HG03457 (cell line): ENCODE measurements at regions not wholly inside any gene's neighbourhood (a gene's known extent, or its start where the extent isn't known, plus 50 kb on each side); places are given as distances from the start of the nearest gene placed in this dataset.
"Not testable (repeated sequence)": the region's sequence is repeated elsewhere in the genome, so short reads cannot be mapped to it uniquely, and the experiment has no call there.

Source experiments
- ATAC-seq: cut with Tn5 transposase; IDR thresholded peaks from one replicate; pipeline ENCODE4 v1.9.1; 2021; ENCODE audit warnings: moderate number of reproducible peaks; ENCODE audit not compliant: unreplicated experiment

DNA sequence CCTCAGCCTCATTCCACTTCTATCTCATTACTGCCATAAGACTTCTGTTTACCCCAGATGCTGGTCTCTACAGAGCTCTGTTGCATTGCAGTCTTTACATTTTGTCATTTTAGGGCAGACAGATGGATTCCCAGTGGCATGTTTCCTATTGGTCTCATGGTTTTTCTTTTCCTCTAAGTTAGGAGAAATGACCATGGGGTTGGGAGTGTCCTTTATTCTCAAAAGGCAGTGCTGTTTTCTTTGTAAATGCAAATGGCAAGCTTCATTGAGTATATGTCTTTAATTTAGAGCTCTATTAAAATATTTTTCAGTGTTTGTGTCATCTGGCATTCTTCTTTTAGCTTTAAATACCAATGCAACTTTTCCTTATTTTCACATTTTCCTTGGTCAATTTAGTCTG is 57.0 kb downstream of the MSTN start:
- ATAC-seq, result no peak

DNA sequence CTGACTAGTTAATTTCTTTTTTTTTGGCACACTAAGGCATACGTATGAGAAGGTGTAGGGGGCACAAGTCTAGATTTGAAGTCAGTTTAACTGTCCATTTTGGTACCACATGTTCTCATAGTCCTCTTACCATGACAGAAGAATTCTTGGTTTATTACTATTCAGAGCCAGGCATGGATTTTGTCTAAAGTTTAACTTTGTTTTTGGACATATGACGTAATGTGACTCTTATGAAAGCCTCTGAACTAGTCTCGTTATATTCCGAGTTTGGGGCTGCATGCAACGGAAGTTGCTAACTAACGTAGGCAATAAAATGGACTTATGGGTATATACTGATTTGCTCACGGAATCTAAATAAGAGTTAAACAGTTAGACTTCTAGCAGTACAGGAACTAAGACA is 62.9 kb downstream of the MSTN start:
- no peak for ATAC-seq

DNA sequence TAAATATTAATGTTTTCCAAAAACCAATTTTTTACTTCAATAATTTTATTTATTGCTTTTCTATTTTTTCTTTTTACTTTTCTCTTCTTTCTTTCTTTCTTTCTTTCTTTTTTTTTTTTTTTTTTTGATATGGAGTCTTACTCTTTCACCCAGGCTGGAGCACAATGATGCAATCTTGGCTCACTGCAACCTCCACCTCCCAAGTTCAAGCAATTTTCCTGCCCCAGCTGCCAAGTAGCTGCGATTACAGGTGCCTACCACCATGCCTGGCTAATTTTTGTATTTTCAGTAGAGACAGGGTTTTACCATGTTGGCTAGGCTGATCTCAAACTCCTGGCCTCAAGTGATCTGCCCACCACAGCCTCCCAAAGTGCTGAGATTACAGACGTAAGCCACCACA is 63.9 kb downstream of the MSTN start:
- ATAC-seq, result not testable (repeated sequence)

DNA sequence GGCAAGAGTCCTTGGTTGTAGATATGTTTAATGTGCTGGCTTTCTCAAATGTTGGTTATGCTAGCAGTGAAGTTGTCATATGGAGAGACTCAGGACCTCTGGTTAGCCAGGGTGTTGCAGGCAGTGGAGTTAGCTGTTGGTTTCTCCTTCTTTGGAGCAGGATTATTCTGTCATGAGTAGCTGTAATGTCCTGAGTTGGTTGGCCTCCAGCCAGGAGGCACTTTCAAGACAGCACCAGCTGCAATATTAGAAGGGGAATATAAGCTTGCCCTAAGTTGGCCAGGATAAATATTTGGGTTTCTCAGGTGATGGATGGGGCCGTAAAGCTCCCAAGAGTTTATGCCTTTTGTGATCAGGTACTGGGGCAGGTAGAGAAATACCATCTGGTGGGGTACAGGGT is 65.5 kb downstream of the MSTN start:
- no peak for ATAC-seq

DNA sequence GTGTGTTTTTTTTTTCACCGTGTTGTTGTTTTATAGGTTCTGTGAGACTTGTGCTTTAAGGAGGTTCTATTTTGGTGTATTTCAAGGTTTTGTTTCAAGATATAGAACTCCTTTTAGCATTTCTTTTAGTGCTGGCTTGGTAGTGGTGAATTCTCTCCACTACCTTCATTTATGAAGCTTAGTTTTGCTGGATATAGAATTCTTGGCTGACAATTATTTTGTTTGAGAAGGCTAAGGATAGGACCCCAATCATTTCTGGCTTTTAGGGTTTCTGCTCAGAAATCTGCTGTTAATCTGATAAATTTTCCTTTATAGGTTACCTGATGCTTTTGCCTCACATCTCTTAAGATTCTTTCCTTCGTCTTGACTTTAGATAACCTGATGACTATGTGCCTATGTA is 66.8 kb downstream of the MSTN start:
- no peak for ATAC-seq

DNA sequence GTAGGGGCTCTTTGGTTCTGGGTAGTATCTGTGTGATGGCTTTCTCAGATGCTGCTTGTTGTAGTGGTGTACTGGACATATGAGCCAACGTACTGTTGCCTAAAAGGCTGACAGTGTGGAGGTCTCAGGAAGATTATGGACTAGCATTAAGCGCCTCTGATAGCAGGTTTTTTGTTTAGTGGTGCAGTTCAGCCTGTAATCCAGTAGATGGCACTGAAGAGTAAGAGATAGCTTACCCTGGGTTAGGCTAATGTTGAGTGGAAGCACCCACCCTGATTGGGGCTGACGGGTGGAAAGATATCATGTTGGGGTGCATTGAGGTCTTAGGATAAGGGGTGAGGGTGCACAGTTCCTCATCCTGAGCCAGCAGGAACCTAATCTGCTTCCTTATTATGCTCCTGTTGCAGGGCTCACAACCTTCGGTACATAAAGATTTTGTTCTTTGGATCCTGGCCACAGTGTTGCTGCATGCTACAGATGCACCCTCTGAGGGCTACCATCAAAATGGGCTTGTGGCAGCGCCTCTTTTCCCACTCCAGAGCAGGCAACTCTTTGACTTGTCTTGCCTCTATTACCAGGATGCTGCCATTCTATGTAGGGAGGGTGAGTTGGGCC is 79.6 kb downstream of the MSTN start:
- no peak for ATAC-seq

DNA sequence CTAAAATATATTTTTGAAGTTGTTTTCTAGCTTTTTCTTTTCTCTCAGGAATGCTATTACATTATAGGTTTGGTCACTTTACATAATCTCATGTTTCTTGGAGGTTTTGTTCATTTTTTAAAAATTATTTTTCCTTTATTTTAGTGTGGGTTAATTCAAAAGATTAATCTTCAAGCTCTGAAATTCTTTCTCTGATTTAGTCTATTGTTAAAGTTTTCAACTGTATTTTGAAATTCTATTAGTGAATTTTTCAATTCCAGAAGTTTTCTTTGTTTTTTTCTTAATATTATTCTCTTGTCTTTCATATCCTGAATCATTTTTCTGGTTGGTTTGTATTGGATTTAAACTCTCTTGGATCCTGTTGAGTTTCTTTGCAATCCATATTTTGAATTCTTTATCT is 80.4 kb downstream of the MSTN start:
- no peak for ATAC-seq

DNA sequence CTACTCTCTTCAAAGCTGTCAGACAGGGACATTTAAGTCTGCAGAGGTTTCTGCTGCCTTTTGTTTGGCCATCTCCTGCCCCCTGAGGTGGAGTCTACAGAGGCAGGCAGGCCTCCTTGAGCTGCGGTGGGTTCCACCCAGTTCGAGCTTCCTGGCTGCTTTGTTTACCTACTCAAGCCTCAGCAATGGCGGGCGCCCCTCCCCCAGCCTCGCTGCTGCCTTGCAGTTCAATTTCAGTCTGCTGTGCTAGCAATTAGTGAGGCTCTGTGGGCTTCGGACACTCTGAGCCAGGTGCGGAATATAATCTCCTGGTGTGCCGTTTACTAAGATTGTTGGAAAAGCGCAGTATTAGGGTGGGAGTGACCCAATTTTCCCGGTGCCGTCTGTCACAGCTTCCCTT is 86.0 kb downstream of the MSTN start:
- not testable (repeated sequence) for ATAC-seq

DNA sequence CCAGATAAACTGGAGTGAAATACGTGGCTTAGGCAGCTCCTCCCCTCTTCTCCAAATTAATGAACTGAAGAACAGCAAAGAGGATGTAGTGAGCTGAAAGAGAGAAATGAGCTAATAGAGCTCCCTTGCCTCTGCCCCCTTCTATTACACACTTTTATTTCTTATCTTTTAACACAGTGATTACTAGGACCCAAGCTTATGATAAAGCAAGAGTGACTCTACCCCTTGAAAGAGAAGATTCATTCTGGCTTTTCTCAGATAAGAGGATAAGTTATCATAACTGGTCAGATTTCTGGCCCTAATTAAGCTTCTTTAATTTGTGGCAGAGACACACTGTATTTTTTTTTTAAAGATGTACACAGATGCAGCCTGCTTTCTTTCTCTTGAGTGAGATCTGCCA is 102.2 kb downstream of the MSTN start:
- no peak for ATAC-seq

DNA sequence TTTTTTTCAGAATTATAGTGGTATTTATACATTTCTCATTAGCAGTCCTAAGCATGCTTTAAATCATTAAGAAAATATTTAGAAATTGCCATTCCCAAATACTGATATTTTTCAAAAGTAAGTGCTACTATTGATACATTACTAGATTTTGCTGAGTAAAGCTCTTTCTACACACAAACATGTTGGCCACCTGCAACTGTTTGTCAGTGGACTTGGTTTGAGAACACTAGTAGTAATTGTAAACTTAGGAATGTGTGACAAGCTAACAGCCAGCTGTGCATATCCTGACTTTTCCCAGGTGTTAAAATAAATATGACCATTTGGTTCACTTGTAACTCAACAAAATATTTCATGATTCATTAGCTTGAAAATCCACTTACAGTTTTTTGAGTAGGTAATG is 103.1 kb downstream of the MSTN start:
- ATAC-seq, result no peak

DNA sequence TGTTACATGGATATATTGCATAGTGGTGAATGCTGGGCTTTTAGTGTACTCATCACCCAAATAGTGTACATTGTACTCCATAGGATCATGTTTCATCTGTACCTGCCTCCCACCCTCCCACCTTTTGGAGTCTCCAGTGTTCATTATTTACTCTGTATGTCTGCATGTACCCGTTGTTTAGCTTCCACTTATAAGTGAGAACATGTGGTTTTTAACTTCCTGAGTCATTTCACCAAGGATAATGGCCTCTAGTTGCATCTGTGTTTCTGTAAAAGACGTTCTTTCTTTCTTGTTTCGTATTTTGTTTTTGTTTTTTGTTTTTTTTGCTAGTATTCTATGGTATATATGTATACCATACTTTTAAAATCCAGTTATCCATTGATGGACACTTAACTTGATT is 107.5 kb downstream of the MSTN start:
- peak; percentile 54 for ATAC-seq

DNA sequence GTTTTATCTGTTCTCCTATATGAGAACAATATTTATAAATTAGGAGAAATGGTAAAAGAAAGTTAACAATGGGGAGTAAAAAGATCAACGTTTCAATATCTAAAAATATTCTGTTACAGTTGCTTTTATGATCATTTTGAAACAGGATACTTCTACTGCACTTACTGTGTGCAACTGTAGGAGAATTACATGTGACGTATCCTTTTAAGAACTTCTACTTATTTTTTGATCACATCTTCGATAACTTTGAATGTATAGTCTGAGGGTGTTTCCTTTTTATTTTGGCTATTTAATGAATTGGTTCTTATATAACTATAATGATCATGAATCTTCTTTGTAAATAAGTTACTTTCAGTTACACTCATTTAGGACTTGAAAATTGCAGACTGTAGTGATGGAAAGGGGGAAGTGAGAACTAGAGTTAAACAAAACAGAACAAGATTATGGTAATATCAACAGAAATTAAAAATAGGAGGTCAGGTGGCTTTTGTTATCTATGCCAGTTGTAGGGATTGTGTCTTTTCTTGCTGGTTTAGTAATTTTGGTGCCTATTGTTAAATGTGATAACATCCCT is 109.9 kb downstream of the MSTN start:
- peak; percentile 93 for ATAC-seq

DNA sequence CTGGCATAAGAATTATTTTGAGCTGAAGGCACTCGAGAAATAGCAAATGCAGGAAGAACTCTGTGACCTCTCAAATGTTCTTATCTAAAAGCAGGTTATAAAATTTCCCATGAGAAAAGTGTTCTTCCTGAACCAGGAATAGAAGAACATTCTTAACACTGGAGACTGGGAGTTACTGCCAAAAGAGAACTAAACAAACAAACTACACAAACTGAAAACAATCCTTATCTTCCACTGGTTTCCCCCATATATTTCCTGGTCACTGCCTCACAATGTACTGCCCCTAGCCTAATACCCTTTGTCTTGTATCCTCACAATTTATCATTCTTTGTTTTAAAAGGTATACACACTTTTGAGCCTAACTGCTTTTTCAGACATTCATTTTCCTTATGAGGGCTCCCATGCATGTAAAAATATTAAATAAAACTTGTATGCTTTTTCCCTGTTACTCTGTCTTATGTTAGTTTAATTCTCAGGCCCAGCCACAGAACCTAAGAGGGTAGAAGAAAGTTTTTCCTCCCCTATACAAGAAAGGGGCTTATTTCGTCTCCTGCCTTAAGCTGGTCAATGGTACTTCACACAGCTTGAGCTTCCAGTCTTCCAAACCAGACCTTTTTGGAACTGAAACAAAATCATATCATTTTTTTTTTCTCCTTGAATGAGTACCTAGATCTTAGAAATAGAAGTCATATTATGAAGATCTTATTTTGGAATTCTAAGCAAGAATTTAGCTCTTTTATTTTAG is 110.6 kb downstream of the MSTN start:
- no peak for ATAC-seq

DNA sequence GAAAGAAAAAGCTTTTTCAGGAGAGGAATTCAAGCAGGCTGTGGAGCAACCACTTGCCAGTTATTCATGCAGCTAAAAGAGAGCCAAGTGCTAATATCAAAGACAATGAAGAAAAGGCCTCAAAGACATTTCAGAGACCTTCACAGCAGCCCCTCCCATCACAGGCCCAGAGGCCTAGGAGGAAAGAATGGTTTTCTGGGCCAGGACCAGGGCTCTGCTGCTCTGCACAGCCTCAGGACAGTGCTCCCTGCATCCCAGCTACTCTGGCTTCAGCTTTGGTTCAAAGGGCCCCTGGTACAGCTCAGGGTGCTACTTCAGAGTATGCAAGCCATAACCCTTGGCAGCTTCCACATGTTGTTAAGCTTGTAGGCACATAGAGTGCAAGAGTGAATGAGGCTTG is 119.5 kb downstream of the MSTN start:
- ATAC-seq, result no peak

DNA sequence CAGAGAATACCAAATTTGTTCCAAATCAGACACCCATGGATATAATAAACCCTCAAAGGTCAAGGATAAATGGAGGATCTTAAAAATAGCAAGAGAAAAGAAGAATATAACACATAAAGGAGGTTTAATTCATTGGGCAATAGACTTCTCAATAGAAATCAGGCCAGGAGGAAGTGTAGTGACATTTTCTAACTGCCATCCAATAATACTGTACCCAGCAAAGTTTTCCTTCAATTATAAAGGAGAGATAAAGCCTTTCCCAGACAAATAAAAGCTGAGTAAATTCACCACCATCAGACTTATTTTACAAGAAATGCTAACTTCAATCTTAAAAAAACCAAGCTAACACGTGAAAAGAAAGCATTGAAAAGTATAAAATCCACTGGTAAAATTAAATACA is 121.6 kb downstream of the MSTN start:
- no peak for ATAC-seq

DNA sequence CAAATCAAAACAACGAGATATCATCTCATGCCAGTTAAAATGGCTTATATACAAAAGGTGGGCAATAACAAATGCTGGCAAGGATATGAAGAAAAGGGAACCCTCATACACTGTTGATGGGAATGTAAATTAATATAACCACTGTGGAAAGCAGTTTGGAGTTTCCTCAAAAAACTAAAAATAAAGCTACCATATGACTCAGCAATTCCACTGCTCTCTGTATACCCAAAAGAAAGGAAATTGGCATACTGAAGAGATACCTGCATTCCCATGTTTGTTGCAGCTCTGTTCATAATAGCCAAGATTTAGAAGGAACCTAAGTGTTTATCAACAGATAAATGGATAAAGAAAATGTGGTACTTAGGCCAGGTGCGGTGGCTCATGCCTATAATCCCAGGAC is 124.8 kb downstream of the MSTN start:
- ATAC-seq, result no peak

DNA sequence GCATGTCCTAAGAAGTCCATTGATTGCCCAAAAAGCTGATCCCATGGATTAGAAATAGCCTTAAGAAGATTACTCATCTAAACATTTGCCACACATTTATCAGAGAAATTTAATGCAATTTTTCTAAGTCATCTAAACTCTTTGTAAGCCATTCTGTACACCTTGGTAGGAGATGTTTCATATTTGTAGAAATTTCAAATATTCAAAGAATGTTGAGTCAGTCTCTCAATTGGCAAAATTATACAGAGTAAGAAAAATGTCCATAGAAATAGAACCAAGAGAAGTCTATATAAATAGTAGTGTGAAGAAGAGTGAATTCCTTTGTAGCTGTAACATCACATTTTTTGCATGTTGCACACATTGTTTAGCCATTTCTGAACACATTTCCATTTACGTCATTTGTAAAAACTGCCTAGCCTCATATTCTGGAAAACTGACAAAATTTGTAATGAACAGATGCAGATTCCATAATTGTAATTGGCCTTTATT is 128.6 kb downstream of the MSTN start:
- no peak for ATAC-seq

DNA sequence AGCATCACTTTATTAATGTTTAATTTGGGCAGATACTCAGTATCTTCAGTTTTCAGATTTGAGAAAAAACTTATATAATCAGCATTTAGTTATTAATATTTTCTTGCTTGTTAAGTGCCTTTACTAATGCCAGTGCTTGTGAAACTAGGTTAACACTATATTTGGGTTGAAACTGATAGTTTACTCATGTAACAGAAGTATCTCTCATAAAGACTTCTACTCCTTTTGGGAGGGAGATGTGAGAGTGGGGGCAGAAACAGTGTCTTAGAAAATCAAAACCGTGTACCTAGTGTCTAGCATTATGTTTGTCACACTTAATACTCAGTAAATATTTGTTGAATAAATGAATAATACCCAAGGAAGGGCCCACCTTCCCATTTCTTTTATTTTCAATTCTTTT is 129.5 kb downstream of the MSTN start:
- ATAC-seq, result peak; percentile 76

DNA sequence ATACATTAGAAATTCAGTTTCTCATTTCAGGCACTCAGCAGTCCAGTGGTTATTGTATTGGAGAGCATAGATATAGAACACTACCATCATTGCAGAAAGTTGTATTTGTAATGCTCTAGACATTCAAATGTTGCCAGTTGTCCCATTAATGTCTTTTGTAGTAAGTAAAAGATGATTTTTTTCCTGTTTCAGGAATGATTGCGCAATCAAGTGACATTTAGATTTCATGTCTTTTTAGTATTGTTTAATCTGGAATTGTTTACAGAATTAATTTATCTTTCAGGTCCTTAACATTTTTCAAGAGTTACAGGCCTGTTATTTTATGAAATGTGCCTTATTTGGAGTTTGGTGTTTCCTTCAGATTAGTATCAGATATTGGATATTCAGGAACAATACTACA is 134.7 kb downstream of the MSTN start:
- ATAC-seq, result no peak
